ENCODE measurements at regions not wholly inside any gene's neighbourhood (a gene's known extent, or its start where the extent isn't known, plus 50 kb on each side); places are given as distances from the start of the nearest gene placed in this dataset.

DNA sequence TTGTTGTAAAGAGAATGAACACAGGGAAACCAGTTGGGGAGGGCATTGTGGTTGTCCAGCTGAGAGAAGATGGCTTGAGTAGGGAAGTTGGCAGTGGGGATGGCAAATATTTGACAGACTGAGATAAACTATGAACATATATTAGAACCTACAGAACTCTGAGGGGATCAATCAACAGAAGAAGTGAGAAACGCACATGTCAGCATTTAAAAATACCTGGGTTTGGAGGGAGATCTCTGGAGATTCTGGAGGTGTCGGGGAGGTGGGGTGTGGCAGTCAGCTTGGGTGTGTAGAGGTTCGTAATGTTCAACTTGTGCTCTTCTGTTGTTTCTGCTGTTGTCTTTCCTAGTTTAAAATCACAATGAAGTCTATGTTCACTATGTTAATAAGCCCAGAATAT lies 517.8 kb downstream of the AACS start:
- DNase-seq, result no peak

DNA sequence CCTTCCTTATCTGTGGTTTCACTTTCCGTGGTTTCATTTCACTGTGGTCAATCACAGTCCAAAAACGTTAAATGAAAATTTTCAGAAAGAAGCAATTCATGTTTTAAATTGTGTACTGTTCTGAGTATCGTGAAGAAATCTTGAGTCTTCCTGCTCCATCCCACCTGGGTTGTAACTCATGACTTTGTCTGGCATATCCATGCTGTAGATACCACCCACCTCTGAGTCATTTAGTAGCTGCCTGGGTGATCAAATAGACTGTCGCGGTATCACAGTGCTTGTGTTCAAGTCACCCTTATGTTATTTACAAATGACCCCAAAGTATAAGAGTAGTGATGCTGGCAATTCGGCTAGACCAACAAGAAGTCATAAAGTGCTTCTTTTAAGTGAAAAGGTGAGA lies 521.2 kb downstream of the AACS start:
- no peak for DNase-seq

DNA sequence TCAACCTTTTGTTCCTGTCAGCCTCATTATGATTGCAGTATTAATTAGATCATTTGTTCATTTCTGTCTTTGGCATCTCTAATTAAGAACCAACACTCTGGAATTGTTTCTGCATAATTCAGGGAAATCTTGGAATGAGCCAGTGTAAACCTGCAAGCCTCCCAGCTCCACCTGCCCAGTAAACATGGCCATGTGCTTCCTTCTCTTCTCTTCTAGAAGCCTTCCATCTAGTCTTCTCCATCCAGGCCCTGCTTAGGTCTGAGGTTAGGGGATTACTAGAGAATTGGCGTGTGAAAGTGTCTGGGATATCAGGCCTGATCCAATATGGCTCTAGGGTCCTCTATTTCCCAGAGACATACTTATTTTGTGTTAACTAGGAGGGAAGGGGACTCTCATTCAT lies 528.0 kb downstream of the AACS start:
- no peak for DNase-seq

DNA sequence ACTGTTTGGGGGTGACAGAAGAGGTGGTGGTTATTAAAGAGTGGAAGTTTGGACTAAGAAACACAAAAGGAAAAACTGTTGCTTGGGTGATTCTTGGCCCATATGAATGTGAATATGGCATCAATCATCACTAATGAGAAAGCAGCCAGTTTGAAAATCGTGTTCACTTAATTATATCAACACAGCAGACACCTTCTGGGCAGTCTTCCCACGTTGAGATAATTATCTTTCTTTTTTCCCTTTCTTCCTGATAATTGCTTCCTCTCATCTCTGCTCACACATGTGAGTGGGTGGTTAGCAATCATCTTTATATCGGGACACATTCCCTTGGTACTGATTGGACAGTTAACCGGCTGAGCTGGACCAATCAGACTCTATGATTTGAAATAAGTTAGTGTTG lies 539.7 kb downstream of the AACS start:
- no peak for DNase-seq

DNA sequence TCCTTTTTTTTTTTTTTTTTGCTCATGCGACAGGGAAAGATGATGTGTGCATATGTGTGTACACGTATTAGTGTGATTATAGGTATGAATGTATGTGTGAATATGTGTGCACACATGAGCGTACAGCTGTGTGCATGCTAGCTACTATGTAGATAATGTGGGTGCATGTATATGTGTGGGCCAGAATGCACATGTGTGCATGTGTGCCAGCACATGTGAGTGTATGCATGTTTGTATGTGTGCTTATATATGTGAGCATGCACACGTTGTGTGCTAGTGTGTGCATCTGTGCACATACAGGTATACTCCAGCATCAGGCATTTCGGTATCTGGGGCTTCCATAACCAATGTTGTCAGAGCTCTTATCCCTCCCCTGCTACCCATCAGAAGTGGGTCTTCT lies 541.1 kb downstream of the AACS start:
- DNase-seq, result no peak

DNA sequence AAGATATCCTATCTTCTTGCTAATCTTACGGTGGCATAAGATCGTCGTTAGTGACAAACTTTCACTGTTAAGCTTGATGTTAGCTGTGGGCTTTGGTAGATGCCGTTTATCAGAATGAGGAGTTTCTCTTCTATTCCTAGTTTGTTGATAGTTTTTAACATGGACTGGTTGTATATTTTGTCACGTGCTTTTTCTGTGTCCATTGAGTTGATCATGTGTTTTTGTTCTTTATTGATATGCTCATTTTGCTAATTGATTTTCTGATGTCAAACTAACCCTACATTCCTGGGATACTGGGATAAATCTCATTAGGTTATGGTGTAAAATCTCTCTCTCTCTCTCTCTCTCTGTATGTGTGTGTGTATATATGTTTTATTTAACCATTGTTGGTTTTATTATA lies 545.1 kb downstream of the AACS start:
- DNase-seq, result no peak

DNA sequence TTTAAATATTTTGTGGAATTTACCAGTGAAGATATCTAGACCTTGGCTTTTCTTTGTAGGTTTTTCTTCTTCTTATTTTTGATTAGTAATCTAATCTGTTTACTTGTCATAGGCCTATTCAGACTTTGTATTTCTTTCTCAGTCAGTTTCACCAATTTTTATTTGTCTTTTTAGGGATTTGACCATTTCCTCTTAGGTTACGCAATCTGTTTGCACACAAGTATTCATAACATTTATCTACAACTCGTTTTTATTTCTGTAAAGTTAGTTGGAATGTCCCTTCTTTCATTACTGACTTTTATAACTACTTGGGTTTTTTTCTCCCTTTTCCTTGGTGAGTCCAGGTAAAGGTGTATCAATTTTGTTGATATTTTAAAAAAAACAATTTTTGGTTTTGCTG lies 545.7 kb downstream of the AACS start:
- no peak for DNase-seq

DNA sequence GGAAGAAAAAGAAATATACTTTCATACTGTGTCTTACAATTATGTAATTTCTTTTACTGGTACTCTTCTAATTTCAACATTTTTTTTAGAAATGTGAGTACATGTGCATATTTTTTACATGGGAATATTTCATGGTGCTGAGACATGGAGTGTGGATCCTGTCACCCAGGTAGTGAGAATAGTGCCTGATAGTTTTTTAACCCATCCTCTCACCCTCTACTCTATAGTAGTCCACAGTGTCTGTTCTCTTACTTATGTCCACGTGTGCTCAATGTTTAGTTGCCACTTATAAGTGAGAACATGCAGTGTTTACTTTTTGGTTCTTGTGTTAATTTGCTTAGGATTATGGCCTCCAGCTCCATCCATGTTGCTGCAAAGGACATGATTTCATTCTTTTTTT lies 548.8 kb downstream of the AACS start:
- DNase-seq, result no peak

DNA sequence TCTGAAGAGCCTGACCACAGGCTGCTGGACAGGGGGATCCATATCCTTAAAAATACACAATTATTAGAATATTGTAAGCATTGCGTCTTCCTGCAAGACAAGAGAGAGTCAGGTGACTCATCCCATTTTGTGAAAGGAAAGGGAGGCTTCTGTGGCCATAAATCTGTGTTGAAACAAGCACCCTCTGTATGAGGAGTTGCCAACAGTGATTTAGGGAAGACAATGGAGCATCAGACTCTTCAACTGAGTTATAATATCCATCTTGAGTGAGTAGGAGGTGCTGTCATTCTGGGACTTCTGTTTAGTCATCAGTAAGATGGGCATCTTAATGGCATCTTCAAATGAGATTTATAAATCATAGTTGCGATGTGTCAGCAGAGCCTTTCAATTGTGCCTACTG lies 554.5 kb downstream of the AACS start:
- no peak for DNase-seq

DNA sequence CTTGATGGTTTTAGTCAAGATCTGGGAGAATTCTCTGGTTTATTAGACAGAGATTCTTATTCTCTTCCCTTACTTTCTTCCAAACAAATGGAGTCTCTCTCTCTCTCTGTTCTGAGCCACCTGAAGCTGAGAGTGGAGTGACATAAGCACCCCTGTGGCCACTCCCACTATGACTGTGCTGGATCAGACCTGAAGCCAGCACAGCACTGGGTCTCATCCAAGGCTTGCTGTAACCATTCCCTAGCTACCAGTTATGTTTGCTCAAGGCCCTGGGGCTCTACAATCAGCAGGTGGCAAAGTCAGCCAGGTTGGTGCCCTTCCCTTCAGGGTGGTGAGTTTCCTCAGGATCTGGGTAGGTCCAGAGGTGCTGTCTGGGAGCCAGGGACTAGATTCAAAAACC lies 568.5 kb downstream of the AACS start:
- DNase-seq, result no peak

DNA sequence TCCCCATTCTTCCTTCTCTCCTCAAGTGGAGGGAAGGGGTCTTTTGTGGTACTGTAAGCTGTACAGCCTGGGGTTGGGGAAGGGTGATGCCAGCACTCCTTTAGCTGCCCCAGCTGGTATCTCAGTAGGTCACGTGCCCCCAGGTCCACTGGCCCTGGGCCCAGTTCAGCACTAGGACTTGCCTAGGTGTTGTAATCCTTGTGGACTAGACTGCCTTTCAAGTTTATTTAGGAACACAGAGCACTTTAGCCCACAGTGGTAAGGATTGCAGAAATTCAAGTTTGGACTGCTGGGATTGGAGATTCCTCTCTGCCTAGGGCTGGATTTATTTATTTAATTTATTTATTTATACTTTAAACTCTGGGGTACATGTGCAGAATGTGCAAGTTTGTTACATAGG lies 569.6 kb downstream of the AACS start:
- no peak for DNase-seq

DNA sequence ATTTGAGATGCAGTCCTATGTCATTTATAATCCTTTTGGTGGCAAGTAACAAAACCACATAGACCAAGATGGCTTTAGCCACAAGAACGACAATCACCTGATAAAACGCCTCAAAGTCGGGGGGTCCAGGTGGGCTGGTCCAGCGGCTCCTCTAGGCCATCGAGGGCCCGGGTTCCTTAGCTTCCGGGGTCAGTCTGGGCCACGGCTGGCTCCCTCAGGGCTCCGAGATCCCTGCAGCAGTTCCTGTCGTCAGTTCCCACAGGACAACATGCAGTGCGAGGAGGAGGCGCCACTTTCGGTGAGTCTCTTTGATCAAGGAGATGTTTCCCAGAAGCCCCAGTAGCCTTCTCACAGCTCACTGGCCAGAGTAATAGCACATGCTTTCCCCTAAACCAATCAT lies 574.6 kb downstream of the AACS start:
- DNase-seq, result no peak

DNA sequence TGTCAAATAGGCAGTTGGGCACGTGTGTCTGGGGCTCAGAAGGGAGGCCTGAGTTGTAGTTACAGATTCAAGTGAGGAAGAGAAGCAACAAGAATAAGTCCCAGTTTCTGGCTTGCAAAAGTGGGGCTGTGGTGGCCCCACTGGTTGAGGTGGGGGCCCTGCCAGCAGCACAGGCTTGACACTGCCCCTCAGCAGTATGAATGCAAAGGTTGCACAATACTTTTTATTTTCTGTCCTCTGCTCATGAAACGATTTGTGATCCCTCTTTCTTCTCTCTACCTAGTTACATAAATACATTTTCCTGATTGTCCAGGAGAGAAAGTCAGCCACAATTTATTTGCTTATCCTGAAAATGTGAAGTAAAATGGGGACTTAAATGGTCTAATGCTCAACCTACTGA lies 577.8 kb downstream of the AACS start:
- no peak for DNase-seq

DNA sequence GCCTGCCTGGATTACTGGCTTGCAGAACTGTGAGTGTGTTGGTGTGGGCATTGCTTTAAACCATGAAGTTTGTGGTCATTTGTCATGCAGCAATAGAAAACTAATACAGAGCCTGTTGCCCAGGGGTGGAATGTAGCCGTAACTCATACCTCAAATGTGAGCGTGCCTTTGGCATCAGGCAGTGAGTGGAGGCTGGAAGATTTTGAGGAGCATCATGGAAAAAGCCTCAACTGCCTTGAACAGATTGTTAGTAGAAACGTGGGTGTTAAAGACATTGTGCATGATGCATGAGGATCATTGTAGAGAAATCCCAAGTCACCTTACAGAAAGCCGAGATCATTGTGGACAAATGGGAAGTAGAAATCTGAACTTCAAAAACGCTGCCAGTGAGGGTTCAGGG lies 580.5 kb downstream of the AACS start:
- DNase-seq, result no peak

DNA sequence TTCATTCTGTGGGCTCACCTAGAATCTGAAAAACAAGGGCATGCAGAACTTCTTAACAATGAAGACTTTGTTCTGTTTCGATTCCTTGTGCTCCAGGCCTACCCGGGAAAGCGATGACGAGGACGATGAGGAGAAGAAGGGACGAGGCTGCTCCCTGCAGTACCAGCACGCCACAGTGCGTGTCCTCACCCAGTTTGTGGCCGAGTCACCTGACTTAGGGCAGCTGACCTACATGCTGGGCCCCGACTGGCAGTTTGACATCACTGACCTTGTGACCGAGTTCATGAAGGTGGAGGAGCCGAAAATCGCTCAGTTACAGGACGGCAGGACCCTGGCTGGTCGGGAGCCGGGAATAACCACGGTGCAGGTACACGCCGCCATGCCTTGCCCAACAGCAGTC lies 585.4 kb downstream of the AACS start:
- no peak for DNase-seq

DNA sequence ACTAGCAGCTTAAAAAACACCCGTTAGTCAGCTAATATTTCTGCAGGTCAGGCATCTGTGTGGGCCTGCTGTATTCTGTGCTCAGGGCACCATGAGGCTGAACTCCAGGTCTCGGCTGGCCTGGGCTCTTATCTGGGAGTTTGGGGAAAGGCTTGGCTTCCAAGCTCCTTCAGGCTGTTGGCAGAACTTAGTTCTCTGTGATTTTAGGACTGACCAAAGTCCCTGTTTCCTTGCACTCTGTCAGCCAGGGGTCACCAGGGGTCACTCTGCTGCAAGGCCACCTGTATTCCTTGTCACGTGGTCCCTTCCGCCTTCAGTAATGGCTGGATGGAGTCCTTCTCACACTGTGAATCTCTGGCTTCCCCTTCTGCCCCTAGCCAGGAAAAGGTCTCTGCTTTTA lies 586.4 kb downstream of the AACS start:
- no peak for DNase-seq

DNA sequence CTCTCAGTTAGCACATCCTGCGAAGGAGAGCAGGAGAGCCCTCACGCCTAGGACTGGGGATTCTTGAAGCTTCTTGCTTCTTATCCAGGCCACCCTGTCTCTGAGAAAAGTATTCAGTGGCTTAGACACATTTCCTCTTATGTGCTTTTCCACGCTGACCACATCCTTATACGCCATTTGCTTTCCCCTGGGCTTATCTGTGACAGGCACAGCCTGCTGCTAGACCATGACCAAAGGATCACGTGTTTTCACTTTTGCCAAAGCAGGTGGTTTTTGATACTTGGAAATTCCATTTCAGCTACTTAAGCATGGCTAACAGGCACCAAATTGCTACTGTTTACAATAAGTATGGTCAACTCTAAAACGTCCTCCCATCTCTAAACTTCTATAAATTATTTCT lies 587.4 kb downstream of the AACS start:
- DNase-seq, result peak; percentile 39

DNA sequence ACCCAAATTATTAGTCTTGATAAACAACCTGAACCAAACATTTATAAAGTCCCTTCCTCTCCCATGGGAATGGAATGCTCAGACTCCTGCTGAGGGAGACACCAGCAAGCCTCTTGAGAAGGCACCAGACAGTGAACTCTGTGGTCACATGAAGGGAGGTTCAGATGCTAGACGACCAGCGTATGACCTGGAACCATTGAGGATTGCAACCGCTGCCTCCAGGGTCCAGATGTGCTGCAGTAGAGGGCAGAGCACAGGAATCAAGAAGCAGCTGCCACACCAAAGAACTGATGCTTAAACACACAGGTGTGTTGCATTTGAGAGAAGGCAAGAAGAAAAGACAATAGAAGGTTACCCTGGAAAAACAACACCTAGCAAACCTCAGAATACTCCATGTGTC lies 592.4 kb downstream of the AACS start:
- DNase-seq, result no peak

DNA sequence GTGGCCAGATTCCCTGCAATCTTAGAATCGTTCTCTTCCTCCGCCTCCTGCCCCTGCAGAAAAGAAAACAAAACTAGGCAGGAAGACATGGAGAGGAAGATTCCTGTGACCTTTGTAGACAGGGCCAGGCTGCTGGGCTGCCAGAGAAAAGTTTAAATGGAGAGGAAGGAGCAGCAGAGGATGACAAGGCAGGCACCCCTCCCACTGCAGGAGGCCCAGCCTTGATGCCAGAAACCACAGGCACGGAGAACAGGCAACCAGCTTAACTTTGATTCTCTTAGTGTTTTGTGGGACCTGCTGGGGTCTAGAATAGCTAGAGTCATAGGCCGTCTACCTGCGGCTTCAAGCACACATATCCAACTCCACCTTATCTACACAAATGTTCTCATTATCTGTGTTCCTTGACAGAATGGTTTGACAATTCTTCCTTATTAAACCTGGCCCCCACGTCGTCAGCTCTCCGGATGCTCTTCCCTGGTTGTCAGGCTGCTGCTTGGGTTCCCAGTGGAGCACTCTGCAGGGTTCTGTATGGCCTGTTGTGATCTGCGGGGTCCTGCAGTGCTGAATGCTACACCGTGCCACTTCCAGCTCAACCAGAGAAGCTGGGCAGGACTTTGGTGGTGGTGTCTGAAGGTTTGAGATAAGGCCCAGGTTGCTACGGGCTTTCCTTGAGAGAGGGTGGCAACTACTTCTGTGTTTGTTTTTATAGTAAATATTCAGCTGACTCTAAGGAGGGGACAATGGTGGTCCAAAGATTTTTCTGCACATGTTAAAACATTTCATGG lies 609.5 kb downstream of the AACS start:
- peak; percentile 65 for DNase-seq

DNA sequence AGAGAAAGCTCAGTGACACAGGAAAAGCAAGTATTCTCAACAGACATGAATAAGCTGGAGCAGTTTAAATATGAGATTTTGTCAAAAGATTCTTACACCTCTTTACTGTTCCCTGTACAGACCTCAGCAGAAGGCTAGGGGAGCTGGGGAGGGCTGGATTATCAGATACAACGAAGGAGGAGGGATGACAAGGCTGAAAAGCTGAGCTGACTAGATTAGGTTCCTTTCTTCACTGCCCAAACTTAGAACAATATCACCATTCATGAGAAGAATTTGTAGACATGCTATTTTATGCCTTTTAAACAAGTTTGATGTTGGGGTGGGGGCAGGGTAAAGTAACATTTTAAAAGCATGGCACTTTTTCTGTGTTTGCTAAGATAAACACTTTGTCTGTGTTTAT lies 611.1 kb downstream of the AACS start:
- peak; percentile 59 for DNase-seq

DNA sequence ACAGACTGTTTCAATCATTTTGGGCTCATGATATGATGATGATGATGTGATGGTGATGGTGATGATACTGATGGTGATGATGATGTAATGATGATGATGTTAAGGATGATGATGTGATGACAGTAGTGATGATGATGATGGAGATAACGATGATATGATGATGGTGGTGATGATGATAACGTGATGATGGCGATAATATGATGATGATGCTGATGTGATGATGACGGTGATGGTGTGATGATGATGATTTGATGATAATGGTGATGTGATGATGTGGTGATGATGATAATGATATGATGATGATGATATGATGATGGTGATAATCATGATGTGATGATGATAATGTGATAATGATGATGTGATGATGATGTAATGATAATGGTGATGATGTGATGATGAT lies 612.6 kb downstream of the AACS start:
- no peak for DNase-seq

DNA sequence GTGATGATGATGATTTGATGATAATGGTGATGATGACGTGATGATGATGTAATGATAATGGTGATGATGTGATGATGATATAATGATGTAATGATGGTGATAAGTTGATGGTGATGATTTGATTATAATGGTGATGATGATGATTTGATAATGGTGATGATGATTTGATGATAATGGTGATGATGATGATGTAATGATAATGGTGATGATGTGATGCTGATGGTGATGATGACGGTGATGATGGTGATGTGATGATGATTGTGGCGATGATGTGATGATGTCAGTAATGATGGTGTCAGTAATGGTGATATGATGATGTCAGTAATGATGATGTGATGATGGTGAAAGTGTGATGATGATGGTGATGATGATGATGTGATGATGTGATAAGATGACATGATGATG lies 613.4 kb downstream of the AACS start:
- no peak for DNase-seq

DNA sequence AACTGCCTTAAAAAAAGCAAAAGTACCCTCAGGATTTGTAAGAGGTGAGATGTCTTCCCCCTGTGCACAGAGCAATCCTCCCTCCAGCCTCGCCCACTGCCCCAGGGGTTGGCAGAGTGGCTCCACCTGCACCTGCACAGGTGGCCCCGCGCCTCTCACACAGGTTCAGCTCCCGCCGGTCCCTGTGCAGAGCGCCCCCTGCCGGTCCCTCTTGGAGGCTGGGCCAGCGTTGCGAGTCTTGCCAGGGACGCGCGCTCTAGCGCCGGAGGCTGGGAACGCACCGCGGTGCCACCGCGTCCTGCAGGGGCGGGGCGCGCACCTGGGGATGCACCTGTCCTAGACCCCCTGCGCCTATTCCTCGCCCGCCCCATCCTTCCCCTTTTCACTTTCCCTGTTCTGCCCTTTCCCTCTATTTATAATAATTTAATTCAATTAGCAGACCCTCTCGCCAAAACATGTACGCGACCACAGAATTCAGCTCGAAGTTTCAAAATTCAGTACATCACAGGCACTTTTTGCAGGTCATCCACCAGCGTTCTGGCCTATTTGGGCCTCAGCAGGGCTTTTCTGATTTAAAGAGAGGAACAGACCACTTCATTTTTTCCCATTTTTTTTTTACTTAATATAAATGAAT lies 618.6 kb downstream of the AACS start:
- peak; percentile 67 for DNase-seq

DNA sequence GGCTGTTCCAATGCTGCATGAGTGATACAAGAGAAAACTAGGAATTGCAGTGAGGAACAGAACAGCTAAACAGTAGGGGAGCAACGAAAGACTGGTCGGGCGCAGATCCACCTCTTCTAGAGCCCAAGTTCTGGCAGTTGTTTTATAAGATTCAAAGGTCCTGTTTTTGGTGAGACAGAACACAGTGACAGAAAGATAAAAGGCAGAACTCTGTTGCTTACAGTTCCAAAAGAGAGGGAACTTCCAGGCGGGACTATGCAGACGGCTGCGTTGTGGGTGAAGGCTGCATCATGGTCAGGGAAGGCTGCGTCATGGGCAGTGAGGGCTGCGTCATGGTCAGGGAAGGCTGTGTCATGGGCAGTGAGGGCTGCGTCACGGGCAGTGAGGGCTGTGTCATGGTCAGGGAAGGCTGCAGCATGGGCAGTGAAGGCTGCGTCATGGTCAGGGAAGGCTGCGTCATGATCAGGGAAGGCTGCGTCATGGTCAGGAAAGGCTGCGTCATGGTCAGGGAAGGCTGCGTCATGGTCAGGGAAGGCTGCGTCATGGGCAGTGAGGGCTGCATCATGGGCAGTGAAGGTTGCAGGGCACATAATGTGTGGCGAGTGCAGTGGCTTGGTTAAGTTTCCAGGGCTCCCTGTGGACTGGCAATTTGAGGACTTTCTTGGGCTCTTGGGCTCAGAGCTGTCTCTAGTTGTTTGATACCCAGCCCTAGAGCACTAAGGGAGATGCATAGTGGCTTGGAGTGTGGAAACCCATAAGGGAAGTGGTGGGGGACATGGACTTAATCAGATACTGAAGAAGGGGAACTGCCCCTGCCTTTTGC lies 619.9 kb downstream of the AACS start:
- no peak for DNase-seq

All from hematopoietic multipotent progenitor cell treated with erythropoietin and hydrocortisone succinate and interleukin-3 and kit ligand, for 6 days (in vitro differentiated cells).